ENCODE measurements at regions not wholly inside any gene's neighbourhood (a gene's known extent, or its start where the extent isn't known, plus 50 kb on each side); places are given as distances from the start of the nearest gene placed in this dataset.

DNA sequence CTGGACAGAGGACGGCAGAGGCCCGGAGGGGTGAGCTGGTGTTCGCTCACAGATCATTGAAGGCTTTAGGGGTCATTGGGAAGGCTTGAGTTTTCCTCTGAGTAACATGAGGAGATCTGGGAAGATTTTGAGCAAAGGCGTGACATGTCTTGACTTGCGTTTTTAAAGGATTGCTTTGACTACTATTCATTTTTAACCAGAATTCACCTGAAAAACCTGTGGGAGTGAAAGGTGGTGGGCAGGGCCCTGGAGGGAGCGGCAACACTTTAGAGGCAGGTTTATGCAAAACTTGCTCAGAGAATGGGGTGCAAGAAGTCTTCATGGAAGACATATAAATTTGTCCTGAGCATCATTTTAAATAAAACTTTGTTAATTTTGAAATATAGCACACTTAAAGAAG lies 72.2 kb upstream of the EEF1E1 start:
- Histone ChIP-seq H3F3A (ENCODE audit: insufficient read depth, low read depth) (no peaks in the 10 kb centered on the region), H3K36me3 (ENCODE audit: low read depth) (no peaks in the 10 kb centered on the region), H2AFZ (no peak overlapping the region), H3K27ac (no peak overlapping the region), H3K4me1 (replicated peaks; ENCODE audit: insufficient read depth) (0 out of 2 replicates have a peak, but pooled peaks cover 1% of the 10 kb centered on the region), H3K4me3 (no peak overlapping the region), H3K9me3 (ENCODE audit: insufficient read depth, low read depth) (no peaks in the 10 kb centered on the region), H3K4me2 (no peak overlapping the region), H3K27me3 (ENCODE audit: insufficient read depth, low read depth) (no peaks in the 10 kb centered on the region), H3K79me2 (ENCODE audit: low read depth) (no peaks in the 10 kb centered on the region), H4K20me1 (ENCODE audit: insufficient read depth) (no peaks in the 10 kb centered on the region), H3K9me2 (ENCODE audit: insufficient read depth) (no peaks in the 10 kb centered on the region)
- TF ChIP-seq, protein P1, sequence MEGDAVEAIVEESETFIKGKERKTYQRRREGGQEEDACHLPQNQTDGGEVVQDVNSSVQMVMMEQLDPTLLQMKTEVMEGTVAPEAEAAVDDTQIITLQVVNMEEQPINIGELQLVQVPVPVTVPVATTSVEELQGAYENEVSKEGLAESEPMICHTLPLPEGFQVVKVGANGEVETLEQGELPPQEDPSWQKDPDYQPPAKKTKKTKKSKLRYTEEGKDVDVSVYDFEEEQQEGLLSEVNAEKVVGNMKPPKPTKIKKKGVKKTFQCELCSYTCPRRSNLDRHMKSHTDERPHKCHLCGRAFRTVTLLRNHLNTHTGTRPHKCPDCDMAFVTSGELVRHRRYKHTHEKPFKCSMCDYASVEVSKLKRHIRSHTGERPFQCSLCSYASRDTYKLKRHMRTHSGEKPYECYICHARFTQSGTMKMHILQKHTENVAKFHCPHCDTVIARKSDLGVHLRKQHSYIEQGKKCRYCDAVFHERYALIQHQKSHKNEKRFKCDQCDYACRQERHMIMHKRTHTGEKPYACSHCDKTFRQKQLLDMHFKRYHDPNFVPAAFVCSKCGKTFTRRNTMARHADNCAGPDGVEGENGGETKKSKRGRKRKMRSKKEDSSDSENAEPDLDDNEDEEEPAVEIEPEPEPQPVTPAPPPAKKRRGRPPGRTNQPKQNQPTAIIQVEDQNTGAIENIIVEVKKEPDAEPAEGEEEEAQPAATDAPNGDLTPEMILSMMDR (conservative IDR thresholded peaks at IDR 0.05) = no peak
- TF ChIP-seq EZH2 (IDR thresholded peaks at IDR 0.05; ENCODE audit: low read depth) = no peak
- POLR2A ChIA-PET (ENCODE audit: unreplicated experiment) = no interaction called here
- CTCF ChIA-PET = no interaction called here
- intact Hi-C loops (cut with micrococcal nuclease; ENCODE audit: unreplicated experiment) = no loop called here
- DNase-seq = no peak
- no TSS peak for BruUV-seq (replicated peaks)

DNA sequence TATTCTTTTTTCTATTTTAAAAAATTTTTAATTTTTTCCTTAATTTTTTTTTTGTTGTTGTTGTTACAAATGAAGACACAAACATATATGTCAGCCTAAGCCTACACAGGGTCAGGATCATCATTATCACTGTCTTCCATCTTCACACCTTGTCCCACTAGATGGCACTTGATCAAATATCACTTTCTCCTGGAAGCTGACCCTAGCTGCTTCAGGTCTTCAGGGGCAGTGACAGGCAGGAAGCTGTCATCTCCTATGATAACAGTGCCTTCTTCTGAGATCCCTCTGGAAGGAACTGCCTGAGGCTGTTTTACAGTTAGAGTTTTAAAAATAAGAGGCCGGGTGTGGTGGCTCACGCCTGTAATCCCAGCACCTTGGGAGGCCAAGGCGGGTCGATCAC lies 70.2 kb upstream of the EEF1E1 start:
- Histone ChIP-seq H3K9me2 (ENCODE audit: insufficient read depth) (no peaks in the 10 kb centered on the region), H2AFZ (no peak overlapping the region), H3K4me3 (no peak overlapping the region), H3K4me2 (no peak overlapping the region), H3K36me3 (ENCODE audit: low read depth) (no peaks in the 10 kb centered on the region), H3K4me1 (replicated peaks; ENCODE audit: insufficient read depth) (no peaks in the 10 kb centered on the region), H3F3A (ENCODE audit: insufficient read depth, low read depth) (no peaks in the 10 kb centered on the region), H3K79me2 (ENCODE audit: low read depth) (no peaks in the 10 kb centered on the region), H3K27ac (no peak overlapping the region), H4K20me1 (ENCODE audit: insufficient read depth) (no peaks in the 10 kb centered on the region), H3K27me3 (ENCODE audit: insufficient read depth, low read depth) (no peaks in the 10 kb centered on the region), H3K9me3 (ENCODE audit: insufficient read depth, low read depth) (no peaks in the 10 kb centered on the region)
- no peak for DNase-seq
- ChIA-PET CTCF (interaction anchor here (0.6 kb wide), 1 partner anchor 47 kb away, joined by 4 read pairs; no protein-coding TSS in a partner anchor), POLR2A (ENCODE audit: unreplicated experiment) (no interaction called here)
- intact Hi-C loops (cut with micrococcal nuclease; ENCODE audit: unreplicated experiment) = no loop called here
- TF ChIP-seq, protein P1 (conservative IDR thresholded peaks at IDR 0.05) = no peak
- TF ChIP-seq EZH2 (IDR thresholded peaks at IDR 0.05; ENCODE audit: low read depth) = no peak
- no TSS peak for BruUV-seq (replicated peaks)

DNA sequence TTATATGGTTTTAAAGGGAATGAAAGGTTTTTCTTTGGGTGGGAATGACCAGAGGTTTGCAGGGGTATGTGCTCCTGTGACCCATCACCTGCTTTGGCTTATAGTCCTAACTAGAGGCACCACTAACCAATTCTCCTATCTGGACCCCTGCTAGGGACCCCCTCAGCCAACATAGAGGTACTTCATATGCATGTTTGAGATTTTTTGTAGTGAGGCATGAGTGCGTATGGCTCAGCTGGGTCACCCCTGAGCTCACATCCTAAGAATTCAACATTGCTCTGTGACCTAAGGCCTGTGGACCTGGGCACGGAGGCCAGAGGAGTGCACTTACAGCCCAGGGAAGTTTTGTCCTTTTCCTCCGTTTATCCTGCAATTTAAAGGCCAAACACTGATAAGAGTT lies 68.4 kb upstream of the EEF1E1 start:
- Histone ChIP-seq H2AFZ (no peak overlapping the region), H3K79me2 (ENCODE audit: low read depth) (no peaks in the 10 kb centered on the region), H3K9me2 (ENCODE audit: insufficient read depth) (no peaks in the 10 kb centered on the region), H3K4me2 (no peak overlapping the region), H3F3A (ENCODE audit: insufficient read depth, low read depth) (no peaks in the 10 kb centered on the region), H3K4me1 (replicated peaks; ENCODE audit: insufficient read depth) (no peaks in the 10 kb centered on the region), H3K36me3 (ENCODE audit: low read depth) (no peaks in the 10 kb centered on the region), H3K27me3 (ENCODE audit: insufficient read depth, low read depth) (no peaks in the 10 kb centered on the region), H3K9me3 (ENCODE audit: insufficient read depth, low read depth) (no peaks in the 10 kb centered on the region), H4K20me1 (ENCODE audit: insufficient read depth) (no peaks in the 10 kb centered on the region), H3K4me3 (no peak overlapping the region), H3K27ac (no peak overlapping the region)
- DNase-seq = no peak
- intact Hi-C loops (cut with micrococcal nuclease; ENCODE audit: unreplicated experiment) = no loop called here
- no TSS peak for BruUV-seq (replicated peaks)
- TF ChIP-seq, protein P1 (conservative IDR thresholded peaks at IDR 0.05) = no peak
- no peak for TF ChIP-seq EZH2 (IDR thresholded peaks at IDR 0.05; ENCODE audit: low read depth)
- CTCF ChIA-PET = interaction anchor here (0.7 kb wide), 1 partner anchor 24 kb away, joined by 3 read pairs; no protein-coding TSS in a partner anchor
- POLR2A ChIA-PET (ENCODE audit: unreplicated experiment) = no interaction called here
